ENCODE measurements at regions not wholly inside any gene's neighbourhood (a gene's known extent, or its start where the extent isn't known, plus 50 kb on each side); places are given as distances from the start of the nearest gene placed in this dataset.

DNA sequence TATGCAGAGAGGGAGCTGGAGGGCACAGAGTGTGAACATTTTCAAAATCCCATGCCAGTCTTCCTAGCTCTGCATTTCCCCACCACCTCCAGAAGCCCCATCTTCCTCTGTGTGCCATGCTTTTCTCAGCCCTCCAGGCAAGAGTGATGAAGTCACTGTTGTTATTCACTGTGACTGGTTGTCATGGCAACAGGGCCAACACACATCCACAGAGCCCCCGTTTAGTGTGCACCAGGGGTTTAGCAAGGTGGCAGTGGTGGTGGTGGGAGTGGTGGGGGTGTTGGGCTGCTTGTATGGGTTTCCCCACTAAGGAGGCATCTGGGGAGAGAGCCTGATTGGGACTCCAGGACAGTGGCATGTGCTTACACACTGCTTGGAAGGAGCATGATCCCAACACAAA lies 309.9 kb upstream of the ASIC2 start:
- no peak for TF ChIP-seq POLR2A (IDR thresholded peaks at IDR 0.05)
- TF ChIP-seq, protein P1, sequence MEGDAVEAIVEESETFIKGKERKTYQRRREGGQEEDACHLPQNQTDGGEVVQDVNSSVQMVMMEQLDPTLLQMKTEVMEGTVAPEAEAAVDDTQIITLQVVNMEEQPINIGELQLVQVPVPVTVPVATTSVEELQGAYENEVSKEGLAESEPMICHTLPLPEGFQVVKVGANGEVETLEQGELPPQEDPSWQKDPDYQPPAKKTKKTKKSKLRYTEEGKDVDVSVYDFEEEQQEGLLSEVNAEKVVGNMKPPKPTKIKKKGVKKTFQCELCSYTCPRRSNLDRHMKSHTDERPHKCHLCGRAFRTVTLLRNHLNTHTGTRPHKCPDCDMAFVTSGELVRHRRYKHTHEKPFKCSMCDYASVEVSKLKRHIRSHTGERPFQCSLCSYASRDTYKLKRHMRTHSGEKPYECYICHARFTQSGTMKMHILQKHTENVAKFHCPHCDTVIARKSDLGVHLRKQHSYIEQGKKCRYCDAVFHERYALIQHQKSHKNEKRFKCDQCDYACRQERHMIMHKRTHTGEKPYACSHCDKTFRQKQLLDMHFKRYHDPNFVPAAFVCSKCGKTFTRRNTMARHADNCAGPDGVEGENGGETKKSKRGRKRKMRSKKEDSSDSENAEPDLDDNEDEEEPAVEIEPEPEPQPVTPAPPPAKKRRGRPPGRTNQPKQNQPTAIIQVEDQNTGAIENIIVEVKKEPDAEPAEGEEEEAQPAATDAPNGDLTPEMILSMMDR (IDR thresholded peaks at IDR 0.05): no peak

Data from testis (tissue), 2 donors.